ENCODE measurements at regions not wholly inside any gene's neighbourhood (a gene's known extent, or its start where the extent isn't known, plus 50 kb on each side); places are given as distances from the start of the nearest gene placed in this dataset.

DNA sequence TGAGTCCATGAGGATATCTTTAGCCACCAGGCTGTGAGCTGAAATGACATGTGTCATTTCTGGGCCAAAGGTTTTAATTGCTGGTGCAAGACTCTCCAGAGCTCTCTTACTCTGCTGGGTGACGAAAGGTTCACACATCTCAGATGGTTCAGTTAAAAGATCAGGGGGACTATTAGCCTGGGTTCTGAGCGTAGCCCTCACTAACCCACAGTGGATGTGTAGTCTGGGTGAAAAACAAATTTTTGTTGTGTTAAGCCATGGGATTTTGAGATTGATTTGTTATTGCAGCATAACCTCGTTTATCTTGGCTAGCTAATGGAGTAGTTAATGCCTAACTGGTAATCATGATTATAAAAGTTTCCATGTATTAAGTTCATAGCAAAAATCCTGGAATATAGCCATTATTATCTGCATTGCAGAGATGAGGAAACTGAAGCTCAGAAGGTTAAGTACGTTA lies 251.5 kb downstream of the RMST start:
- Histone ChIP-seq H2AFZ (ENCODE audit: low read length) (no peak overlapping the region), H2BK20ac (ENCODE audit: low read depth, low read length, poor library complexity, severe bottlenecking) (no peak overlapping the region), H4K8ac (replicated peaks; ENCODE audit: insufficient read length, low read depth, low read length) (no peak overlapping the region), H3T11ph (ENCODE audit: low read length) (no peak overlapping the region), H3K56ac (ENCODE audit: insufficient read length, low read depth, low read length) (no peak overlapping the region), H4K91ac (ENCODE audit: insufficient read length, low read depth, low read length) (no peak overlapping the region), H4K5ac (ENCODE audit: insufficient read length, low read depth, low read length) (no peak overlapping the region), H3K9me3 (ENCODE audit: control insufficient read depth, low read depth, low read length) (no peaks in the 10 kb centered on the region), H3K27me3 (ENCODE audit: insufficient read depth, low read length) (no peaks in the 10 kb centered on the region), H3K23ac (ENCODE audit: insufficient read length, low read depth, low read length) (no peak overlapping the region), H2BK5ac (ENCODE audit: insufficient read length, low read length) (no peak overlapping the region), H3K18ac (ENCODE audit: insufficient read length, low read depth, low read length) (no peak overlapping the region), H3K23me2 (ENCODE audit: insufficient read length, low read depth, low read length, poor library complexity, severe bottlenecking) (no peaks in the 10 kb centered on the region), H3K79me1 (ENCODE audit: insufficient read depth, low read depth, low read length, poor library complexity, severe bottlenecking) (no peaks in the 10 kb centered on the region), H3K27ac (ENCODE audit: insufficient read length, low read depth, low read length) (no peak overlapping the region), H3K4ac (ENCODE audit: low read depth, low read length) (no peak overlapping the region), H3K4me1 (ENCODE audit: insufficient read depth, low read length) (no peaks in the 10 kb centered on the region), H2BK120ac (ENCODE audit: low read depth, low read length, poor library complexity, severe bottlenecking) (no peak overlapping the region), H3K9ac (ENCODE audit: extremely low read depth, insufficient read length, low read length) (no peak overlapping the region), H3K4me2 (ENCODE audit: insufficient read depth, insufficient read length, low read length) (no peak overlapping the region), H2AK5ac (ENCODE audit: insufficient read length, low read length) (no peak overlapping the region), H2BK15ac (ENCODE audit: low read depth, low read length) (no peak overlapping the region), H4K20me1 (ENCODE audit: control insufficient read depth, insufficient read depth, insufficient read length) (no peaks in the 10 kb centered on the region), H3K79me2 (ENCODE audit: insufficient read depth, low read length) (no peaks in the 10 kb centered on the region), H2BK12ac (ENCODE audit: insufficient read length, low read depth, low read length) (no peak overlapping the region), H3K14ac (ENCODE audit: insufficient read depth, low read length) (no peak overlapping the region)
- Mint-ChIP-seq H3K36me3 (ENCODE audit: insufficient read depth in 1 of 3, low read depth in 3 of 3) (peaks cover 0 to 6% (median 0%) of the 10 kb centered on the region in 3 experiments; a peak in 3 of 7 replicates), H3K27ac (peak overlapping the region in 1 of 3 experiments; percentile 84; a peak in 1 of 7 replicates), H3K9me3 (peaks cover 3 to 6% of the 10 kb centered on the region in 2 experiments; a peak in 3 of 5 replicates), H3K4me1 (peaks cover 28 to 30% of the 10 kb centered on the region in 2 experiments), H3K27me3 (ENCODE audit: low read depth) (no peaks in the 10 kb centered on the region), H3K4me3 (no peak overlapping the region)
- no CpG with 5 or more reads among the region's 4 CpGs for WGBS (ENCODE audit: extremely low coverage, insufficient read length, low lambda C conversion rate)
- no peak for DNase-seq
- TF ChIP-seq, protein P1, sequence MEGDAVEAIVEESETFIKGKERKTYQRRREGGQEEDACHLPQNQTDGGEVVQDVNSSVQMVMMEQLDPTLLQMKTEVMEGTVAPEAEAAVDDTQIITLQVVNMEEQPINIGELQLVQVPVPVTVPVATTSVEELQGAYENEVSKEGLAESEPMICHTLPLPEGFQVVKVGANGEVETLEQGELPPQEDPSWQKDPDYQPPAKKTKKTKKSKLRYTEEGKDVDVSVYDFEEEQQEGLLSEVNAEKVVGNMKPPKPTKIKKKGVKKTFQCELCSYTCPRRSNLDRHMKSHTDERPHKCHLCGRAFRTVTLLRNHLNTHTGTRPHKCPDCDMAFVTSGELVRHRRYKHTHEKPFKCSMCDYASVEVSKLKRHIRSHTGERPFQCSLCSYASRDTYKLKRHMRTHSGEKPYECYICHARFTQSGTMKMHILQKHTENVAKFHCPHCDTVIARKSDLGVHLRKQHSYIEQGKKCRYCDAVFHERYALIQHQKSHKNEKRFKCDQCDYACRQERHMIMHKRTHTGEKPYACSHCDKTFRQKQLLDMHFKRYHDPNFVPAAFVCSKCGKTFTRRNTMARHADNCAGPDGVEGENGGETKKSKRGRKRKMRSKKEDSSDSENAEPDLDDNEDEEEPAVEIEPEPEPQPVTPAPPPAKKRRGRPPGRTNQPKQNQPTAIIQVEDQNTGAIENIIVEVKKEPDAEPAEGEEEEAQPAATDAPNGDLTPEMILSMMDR (conservative IDR thresholded peaks at IDR 0.05) = no peak

Data from H9 (cell line).